ENCODE measurements at regions not wholly inside any gene's neighbourhood (a gene's known extent, or its start where the extent isn't known, plus 50 kb on each side); places are given as distances from the start of the nearest gene placed in this dataset.
"Not testable (repeated sequence)": the region's sequence is repeated elsewhere in the genome, so short reads cannot be mapped to it uniquely, and the experiment has no call there.

- H3K4me1 ChIP-seq (ENCODE audit: control insufficient read depth in 2 of 3, insufficient read depth in 2 of 3, low read depth in 1 of 3, low read length in 3 of 3); H3K9ac ChIP-seq (ENCODE audit: low read length in 3 of 3); H3K36me3 ChIP-seq (ENCODE audit: control insufficient read depth in 2 of 3, insufficient read depth in 3 of 3, low read length in 3 of 3); H3K27ac ChIP-seq (ENCODE audit: low read depth in 2 of 2, low read length in 2 of 2); FAIRE-seq; H3K27me3 ChIP-seq (ENCODE audit: control insufficient read depth, insufficient read depth, low read length); H3K9me3 ChIP-seq (ENCODE audit: control insufficient read depth in 2 of 3, insufficient read depth in 1 of 3, low read length in 3 of 3); intact Hi-C loops (cut with DNase I); DNase-seq; H3K4me3 ChIP-seq (ENCODE audit: low read length in 3 of 3): not testable (repeated sequence)
These were observed 279.6 kb upstream of the SOX1 start for GRCh38 chr13:111787321-111787720.

- Histone ChIP-seq H3K4me3 (ENCODE audit: low read length in 3 of 3) (no peak overlapping the region), H3K27me3 (ENCODE audit: control insufficient read depth, insufficient read depth, low read length) (no peaks in the 10 kb centered on the region), H3K9ac (ENCODE audit: low read length in 3 of 3) (no peak overlapping the region), H3K4me1 (ENCODE audit: control insufficient read depth in 2 of 3, insufficient read depth in 2 of 3, low read depth in 1 of 3, low read length in 3 of 3) (no peaks in the 10 kb centered on the region), H3K36me3 (ENCODE audit: control insufficient read depth in 2 of 3, insufficient read depth in 3 of 3, low read length in 3 of 3) (no peaks in the 10 kb centered on the region), H3K27ac (ENCODE audit: low read depth in 2 of 2, low read length in 2 of 2) (no peak overlapping the region), H3K9me3 (ENCODE audit: control insufficient read depth in 2 of 3, insufficient read depth in 1 of 3, low read length in 3 of 3) (no peaks in the 10 kb centered on the region)
- peak in 2 of 5 donors; percentile 5 to 23 for DNase-seq
- FAIRE-seq: no peak
- no peak for TF ChIP-seq CTCF (IDR thresholded peaks at IDR 0.05; ENCODE audit: borderline replicate concordance, extremely low read depth, insufficient read depth)
- intact Hi-C loops (cut with DNase I): no loop called here
These were observed 277.9 kb upstream of the SOX1 start for GRCh38 chr13:111789011-111789410.

GRCh38 chr13:111789420-111789819 lies 277.5 kb upstream of the SOX1 start:
- Histone ChIP-seq H3K9ac (ENCODE audit: low read length in 3 of 3) (no peak overlapping the region), H3K27me3 (ENCODE audit: control insufficient read depth, insufficient read depth, low read length) (no peaks in the 10 kb centered on the region), H3K4me1 (ENCODE audit: control insufficient read depth in 2 of 3, insufficient read depth in 2 of 3, low read depth in 1 of 3, low read length in 3 of 3) (no peaks in the 10 kb centered on the region), H3K36me3 (ENCODE audit: control insufficient read depth in 2 of 3, insufficient read depth in 3 of 3, low read length in 3 of 3) (no peaks in the 10 kb centered on the region), H3K27ac (ENCODE audit: low read depth in 2 of 2, low read length in 2 of 2) (no peak overlapping the region), H3K9me3 (ENCODE audit: control insufficient read depth in 2 of 3, insufficient read depth in 1 of 3, low read length in 3 of 3) (no peaks in the 10 kb centered on the region), H3K4me3 (ENCODE audit: low read length in 3 of 3) (no peak overlapping the region)
- intact Hi-C loops (cut with DNase I): no loop called here
- no peak for TF ChIP-seq CTCF (IDR thresholded peaks at IDR 0.05; ENCODE audit: borderline replicate concordance, extremely low read depth, insufficient read depth)
- peak in 1 of 5 donors; percentile 35 for DNase-seq
- FAIRE-seq: no peak

- intact Hi-C loops (cut with DNase I): no loop called here
- no peak for FAIRE-seq
- DNase-seq: peak in 1 of 5 donors; percentile 5
- no peak overlapping the region for H3K4me3 ChIP-seq (ENCODE audit: low read length in 3 of 3)
- TF ChIP-seq CTCF (IDR thresholded peaks at IDR 0.05; ENCODE audit: borderline replicate concordance, extremely low read depth, insufficient read depth): no peak
- H3K27ac ChIP-seq (ENCODE audit: low read depth in 2 of 2, low read length in 2 of 2): no peak overlapping the region
- H3K9ac ChIP-seq (ENCODE audit: low read length in 3 of 3): no peak overlapping the region
- H3K4me1 ChIP-seq (ENCODE audit: control insufficient read depth in 2 of 3, insufficient read depth in 2 of 3, low read depth in 1 of 3, low read length in 3 of 3): no peaks in the 10 kb centered on the region
- H3K36me3 ChIP-seq (ENCODE audit: control insufficient read depth in 2 of 3, insufficient read depth in 3 of 3, low read length in 3 of 3): no peaks in the 10 kb centered on the region
- no peaks in the 10 kb centered on the region for H3K27me3 ChIP-seq (ENCODE audit: control insufficient read depth, insufficient read depth, low read length)
- no peaks in the 10 kb centered on the region for H3K9me3 ChIP-seq (ENCODE audit: control insufficient read depth in 2 of 3, insufficient read depth in 1 of 3, low read length in 3 of 3)
These were observed 276.3 kb upstream of the SOX1 start for GRCh38 chr13:111790621-111791020.
